GM18907 (cell line): ENCODE measurements at regions not wholly inside any gene's neighbourhood (a gene's known extent, or its start where the extent isn't known, plus 50 kb on each side); places are given as distances from the start of the nearest gene placed in this dataset.
A peak's percentile ranks its signal among the peaks of the same experiment; 100 is the strongest.

Source experiments
- ATAC-seq: cut with Tn5 transposase; IDR thresholded peaks from one replicate; pipeline ENCODE4 v1.9.1; 2021; ENCODE audit warnings: mild to moderate bottlenecking, moderate library complexity; ENCODE audit not compliant: unreplicated experiment

DNA sequence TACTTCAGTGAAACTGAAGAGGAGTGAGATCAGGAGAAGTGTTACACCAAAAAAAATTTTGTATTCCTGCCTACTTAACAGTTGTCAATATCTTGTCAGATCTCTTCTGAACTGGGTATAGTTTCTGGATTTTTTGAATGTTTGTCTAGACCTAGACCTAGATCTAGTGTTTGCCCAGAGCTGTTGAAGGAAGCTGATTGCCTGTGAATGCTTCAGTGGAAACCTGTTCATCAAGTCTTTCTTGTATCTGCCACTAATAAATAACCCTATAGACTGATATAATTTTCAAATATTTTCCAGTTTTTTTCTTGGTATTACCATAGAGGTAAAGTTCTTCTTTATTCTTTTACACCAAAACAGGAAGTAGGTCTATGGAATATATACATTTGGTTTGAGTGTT is 781.5 kb upstream of the FBXO33 start:
- no peak for ATAC-seq

DNA sequence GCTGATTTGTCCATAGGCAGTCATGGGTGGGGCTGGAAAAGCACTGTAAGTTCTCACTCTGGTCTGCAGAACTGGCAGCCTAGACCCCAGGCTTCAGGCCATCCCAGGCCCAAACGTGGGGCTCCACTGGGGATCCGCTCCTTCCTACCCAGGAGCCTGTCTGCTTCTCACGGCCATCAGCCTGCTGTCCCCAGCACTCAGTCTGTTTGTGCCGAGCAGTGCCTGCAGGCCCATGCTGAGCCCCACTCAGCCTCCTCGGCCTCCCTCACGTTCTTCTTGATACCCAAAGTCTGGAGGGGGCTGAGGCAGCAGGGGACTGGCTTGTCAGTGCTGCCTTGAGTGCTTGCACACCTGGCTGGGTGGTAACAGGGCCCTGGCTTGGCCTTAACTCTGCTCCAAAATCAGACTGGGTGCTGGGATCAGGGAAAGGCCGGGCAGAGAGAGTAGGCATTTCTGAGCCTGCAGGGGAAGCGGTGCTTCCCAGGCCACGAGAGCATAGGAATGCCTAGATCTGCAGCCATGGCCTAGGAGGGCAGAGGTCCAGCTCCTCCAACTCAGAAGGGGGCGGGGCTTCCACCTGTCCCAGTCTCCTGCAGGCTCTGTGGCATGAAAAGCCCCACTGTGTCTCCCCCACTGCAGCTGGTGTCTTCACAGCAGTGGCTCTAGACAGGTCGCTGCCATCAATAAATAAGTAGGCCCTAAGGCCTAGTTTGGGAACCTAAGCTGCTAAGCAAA is 772.4 kb upstream of the FBXO33 start:
- no peak for ATAC-seq

DNA sequence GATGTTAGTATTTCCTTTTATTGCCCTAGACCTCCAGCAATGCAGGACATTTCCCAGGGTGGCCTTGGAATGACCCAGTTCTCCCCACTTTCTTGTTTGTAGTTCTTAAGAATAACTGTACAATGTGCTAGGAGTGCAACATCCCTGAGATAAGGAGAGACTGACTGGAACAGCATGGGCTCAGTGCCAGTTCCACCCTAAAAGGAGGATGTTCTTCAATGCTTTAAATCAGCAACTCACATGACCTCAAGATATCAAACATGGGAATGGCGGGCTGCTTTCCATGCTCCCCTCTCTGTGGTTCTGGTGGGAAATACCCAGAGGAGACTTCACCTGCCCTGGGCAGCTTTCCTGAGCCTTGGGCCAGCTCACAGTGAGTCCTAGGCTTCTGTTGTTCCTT is 766.9 kb upstream of the FBXO33 start:
- ATAC-seq = no peak

DNA sequence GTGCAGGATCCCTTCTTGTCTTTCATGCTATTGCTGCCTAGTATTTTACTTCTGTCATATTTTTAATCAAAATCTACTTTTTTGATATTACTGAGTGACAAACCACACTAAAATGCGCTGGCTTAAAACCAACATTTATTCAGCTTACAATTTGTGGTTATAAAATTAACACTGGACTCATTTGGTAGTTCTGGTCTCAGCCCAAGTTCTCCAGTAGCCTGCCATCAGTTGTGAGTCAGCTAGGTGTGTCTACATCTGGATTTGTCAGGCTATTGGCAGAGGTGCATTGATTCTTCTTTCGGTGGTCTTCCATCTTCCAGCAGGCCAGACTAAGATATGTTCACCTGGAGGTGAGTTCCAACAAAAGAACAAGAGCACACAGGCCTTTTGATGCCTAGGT is 765.1 kb upstream of the FBXO33 start:
- ATAC-seq = no peak

DNA sequence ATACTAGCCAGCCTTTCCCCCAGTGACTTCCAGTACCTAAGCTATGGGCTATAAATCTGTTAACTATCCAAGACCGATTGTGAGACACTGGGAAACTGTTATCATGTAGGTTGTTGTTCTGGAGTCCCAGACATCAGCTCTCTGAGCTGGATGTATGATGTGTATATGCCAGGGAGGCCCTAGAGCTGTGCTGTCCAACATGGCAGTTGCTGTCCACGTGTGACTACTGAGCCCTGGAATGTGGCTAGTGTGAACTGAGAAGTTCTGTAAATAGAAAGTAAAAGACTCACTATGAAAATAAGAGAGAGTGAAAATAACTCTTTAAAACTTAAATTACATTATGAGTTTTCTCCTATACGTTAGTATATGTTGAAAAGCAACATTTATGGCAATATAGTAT is 755.8 kb upstream of the FBXO33 start:
- no peak for ATAC-seq

DNA sequence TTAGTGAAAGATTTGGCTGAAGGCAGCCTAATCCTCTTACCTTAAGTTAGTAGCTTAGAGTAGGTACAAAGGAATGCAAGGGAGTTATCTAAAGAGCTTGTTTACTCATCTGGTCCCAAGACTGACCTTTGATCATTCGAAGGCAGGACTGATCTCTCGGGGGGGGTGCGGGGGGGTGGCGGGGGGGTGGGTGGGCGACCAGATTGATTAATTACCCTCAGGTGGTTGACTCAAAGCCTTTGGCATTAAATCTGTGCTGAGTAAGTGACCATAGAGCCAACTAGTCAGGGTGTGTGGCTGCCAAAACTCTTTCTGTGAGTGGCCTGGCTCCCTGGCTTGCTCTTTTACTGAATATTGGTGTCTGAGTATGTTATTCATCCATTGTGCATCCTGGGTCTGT is 731.9 kb upstream of the FBXO33 start:
- ATAC-seq = no peak

DNA sequence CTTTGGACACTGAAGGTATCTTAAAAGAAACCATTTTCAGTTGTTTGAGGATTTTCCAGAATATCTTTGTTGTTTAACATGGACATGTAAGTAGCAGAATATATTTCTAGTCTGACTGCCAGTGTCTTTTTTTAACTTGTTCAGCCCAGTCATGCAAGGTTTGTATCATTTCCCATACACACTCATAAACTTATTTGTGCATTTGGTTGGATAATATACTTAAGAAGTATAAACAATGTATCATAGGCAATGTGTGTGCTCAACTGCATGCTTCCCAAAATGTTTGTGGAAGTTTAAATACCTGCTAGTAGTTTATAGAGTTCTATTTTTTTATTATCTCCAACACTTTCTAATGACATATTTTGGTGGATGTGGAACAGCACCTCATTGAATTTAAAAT is 707.4 kb upstream of the FBXO33 start:
- ATAC-seq = no peak

DNA sequence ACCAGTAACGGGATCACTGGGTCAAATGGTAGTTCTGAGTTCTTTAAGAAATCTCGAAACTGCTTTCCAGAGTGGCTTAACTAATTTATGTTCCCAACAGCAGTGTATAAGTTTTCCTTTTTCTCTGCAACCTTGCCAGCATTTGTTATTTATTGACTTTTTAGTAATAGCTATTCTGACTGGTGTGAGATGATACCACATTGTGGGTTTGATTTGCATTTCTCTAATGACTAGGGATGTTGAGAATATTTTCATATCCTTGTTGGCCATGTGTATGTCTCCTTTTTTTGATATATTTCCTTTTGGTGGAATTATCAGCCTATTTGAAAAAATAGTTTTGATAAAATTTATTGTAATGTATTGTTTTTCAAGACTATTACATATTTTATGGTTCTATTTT is 701.2 kb upstream of the FBXO33 start:
- ATAC-seq = no peak

DNA sequence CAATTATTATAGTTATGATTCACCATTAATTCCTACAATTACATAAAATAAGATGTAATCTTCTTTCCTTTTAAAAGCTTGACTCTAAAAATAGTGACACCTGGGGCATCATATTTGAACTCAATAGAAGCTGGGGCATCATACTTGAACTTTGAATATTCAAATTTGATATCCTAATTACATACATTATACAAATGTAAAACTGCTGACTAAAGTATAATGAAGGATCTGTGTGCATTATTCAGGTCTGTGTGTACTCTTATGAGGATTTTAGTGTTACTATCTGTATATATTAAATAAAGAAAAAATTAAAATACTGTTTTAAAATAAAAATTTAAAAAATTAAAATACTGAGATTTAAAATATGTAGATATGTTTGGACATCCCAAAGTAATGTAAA is 696.9 kb upstream of the FBXO33 start:
- no peak for ATAC-seq

DNA sequence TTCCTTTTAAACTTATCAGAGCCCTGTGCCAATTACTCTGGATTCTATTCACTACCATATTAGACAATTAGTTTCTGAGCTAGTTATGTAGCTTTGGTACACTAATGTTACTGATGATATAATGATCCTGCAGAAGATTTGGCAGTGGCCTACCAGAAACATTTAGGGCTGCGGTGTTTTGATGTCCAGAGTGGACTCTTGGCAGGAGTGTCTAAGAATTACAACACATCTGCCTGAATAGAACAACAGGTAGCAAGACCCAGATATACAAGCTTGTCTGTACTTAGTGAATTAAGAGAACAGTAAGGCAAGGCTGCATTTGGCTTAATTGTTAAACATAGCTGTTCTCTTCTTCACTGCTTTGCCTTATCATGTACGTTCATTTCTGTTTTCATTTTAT is 691.6 kb upstream of the FBXO33 start:
- ATAC-seq = no peak

DNA sequence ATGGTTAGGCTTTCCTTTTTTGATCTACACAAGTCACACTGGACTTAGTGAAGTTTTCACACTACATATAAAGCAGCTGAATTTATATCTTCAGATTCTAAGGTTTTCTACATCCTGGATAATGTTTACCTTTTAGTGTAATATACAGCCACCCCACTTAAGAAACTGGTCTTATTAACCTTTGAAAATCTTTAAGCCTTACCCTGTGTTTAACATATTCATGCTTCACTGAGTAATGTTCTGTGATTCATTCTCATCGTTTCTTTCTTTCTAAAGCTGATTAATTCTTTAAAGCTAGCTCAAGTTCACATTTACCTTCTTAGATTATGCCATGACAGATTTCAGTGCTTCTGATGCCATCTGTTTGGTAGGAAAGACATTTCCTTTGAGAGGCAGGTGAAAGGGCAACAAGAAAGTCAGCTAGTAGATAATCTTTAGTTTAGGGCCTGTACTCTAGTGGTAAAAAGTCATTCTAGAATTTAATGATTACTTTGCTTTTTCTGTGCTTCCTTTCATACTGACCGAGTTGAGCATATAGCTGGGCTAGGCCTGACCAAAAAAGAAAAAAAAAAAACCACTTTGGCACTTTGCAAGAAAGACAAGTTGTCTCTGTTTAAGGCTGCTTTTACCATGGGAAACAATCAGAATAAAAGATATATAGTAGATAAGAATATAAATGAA is 690.9 kb upstream of the FBXO33 start:
- peak; percentile 78 for ATAC-seq

DNA sequence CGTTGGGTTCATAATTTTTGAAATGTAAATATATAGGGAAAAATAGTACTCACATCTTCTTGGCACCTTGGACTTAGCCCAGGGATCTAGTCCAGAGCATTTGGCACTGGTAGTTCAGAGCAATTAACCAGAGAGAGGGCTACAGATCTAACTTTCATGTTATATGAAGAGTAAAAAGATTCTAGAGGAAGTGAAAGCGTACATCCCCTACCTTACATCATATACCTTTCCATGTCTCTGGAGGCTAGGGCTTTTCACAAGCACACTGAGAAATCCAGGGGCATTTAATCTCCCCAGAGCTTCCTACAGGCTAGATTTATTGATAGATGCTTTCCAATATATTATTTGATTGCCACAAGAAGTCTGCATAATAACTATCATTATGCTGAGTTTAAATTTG is 687.5 kb upstream of the FBXO33 start:
- peak; percentile 54 for ATAC-seq

DNA sequence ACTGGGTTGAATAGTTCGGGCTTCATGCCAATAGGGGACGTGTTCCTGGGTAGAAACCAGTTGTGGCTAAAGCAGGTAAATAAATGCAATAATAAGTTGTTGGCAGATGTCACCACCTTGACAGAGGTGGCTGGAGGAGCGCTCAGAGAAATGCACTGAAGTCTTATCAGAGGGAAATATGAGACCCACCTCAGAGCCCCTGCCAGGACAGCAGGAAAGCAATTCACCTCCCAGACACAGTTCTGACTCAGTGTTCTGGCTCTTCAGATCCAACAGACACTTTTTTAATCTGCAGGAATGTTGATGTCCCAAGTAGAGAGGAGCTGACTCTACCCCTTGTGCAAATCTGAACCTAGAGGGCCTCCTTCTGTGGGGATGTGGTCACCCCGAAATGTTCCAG is 687.1 kb upstream of the FBXO33 start:
- peak; percentile 36 for ATAC-seq

DNA sequence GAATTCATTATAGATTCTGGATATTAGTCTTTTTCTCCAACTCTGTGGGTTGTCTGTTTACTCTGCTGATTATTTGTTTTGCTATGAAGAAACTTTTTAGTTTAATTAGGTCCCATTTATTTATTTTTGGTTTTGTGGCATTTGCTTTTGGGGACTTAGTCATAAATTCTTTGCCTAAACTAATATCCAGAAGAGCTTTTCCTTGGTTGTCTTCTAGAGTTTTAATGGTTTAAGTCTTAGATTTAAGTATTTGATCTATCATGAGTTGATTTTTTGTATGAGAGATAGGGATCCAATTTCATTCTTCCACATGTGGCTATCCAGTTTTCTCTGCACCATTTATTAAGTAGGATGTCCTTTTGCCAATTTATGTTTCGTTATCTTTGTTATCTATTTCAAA is 683.4 kb upstream of the FBXO33 start:
- no peak for ATAC-seq

DNA sequence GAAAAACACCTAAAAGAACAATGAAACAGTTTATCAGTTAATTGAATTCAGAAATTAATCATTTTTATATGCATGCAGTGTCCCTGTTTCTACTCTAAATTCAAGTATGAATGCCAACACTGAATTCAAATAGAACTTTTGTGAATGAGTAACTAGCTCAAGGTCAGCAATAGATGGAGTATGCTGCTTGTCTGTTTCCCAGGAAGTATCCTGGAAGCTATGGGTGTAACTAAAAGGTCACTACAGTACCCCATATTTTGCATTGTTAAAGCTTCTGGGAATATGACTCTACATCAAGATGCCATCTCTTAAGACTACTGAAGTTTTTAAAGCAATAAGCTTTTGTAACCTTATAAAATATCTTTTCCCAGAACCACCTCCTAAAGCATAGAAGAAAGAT is 681.4 kb upstream of the FBXO33 start:
- ATAC-seq = no peak

DNA sequence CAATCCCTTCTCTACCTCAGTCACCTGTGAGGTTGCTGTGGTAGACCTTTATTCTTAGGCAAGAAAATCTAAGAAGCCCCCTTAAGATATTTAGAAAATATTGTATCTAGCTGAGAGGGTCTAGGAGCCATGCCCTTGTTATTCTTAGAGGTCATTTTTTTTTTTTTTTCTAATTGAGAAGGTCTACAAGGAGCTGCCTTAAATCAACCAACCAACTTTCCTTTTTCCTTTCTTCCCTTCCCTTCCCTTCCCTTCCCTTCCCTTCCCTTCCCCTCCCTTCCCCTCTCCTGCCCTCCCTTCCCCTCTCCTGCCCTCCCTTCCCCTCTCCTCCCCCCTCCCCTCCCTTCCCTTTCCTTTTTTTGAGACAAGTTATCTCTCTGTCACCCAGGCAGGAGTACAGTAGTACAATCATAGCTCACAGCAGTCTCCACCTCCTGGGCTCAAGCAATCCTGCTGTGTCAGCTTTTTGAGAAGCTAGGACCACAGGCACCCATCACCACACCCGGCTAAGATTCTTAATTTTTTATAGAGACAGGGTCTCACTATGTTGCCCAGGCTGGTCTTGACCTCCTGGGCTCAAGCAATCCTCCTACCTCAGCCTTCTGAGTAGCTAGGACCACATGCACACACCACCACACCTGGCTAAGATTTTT is 668.4 kb upstream of the FBXO33 start:
- no peak for ATAC-seq

DNA sequence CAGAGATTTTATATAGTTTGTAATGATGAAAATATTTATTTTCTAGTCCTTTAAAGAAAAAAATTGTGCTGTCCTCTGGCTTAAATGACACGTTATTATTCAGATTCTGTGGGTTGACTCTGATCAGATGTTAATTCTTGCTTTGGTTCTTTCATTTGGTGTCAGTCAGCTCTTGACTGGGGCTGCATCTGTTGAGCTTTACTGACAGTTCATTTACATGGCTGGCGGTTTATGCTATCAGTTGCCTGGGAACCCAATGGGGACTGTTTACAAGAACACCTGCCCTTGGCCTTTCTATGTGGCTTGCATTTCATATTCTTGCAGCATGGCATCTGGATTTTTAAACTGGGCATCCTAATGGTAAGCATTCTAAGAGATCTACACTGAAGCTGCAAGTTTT is 667.1 kb upstream of the FBXO33 start:
- ATAC-seq = no peak

DNA sequence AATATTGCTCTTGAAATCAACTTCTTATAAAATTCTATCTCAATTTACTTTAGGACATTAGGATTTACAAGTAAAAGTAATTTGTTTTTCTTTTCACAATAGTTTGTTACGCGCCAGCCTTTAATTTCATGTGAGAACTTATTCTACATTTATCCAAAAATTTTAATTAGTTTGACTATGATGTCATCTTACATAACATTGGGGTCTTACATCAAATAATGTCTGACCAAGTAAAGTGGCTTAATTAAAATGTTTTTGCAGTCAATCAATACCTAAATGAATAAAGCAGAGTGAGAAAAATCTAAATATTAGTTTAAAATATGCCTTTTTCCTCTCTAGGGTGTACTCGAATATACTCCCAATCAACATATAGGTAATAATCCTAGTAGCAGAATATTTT is 666.2 kb upstream of the FBXO33 start:
- ATAC-seq = no peak

DNA sequence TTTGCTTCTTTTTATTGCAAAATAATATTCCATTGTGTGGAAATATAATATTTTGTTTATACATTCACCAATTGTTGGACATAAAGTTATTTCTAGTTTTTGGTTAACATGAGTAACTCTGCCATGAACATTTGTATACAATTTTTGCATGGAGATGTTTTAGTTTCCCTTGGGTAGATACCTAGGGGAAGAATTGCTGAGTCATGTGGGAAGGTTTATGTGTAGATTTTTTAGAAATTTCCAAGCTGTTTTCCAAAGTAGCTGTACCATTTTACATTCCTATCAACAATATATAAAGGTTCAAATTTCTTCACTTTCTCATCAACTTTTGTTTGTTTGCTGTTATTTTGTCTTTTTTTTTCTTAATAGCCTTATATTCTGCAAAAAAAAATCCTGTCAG is 664.7 kb upstream of the FBXO33 start:
- ATAC-seq = no peak

DNA sequence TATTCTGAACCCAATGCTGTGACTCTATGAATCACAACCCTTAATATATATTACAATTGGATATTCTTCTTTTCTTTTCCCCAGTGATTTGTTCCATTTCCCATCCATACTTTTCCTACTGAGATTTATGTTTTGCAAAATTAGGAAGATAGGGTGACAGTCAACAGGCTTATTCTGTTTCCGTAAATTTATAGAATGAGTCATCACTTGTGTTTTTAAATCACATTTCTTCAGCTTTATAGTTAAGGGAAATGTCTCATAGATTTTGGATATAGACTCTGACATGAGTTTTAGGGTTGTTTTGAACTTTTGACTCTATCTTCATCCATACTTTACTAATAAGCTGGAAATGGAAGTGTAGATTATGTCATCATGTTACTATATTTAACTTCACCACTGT is 661.6 kb upstream of the FBXO33 start:
- ATAC-seq = no peak

DNA sequence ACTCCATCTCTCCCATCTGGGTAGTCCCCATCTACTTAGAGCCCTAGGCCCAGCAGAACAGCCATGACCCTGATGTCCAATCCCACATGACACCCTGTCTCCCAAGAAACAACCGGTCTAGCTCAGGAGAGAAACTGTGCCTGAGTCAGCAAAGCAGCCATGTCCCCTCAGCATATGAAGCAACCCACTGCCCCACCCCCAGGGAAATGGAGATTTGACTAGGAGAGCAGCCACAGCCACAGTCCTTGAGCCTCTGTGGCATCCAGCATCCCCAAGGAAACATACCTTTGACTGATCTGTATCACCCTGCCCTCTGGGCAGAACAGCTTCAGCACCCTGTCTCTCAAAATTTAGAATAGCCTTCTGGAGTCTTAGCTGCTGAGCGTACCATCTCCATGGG is 641.9 kb upstream of the FBXO33 start:
- ATAC-seq = no peak

DNA sequence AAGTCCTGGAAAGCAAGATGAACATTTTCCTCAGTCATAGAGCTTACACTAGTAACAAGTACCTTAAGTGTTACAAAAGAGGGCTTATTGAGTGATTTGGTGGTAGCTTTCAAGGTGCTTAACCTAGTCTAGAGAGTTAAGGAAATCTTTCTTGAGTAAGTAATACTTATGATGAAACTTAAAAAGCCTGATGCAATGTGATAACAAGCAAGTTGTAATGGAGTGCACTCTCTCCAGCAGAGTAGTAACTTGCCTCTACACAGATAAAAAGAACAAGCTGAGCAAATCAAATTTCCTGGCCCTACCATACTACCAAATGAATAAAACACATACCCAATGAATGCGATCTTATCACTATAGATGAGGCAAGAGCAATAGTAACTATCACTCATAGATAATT is 639.9 kb upstream of the FBXO33 start:
- no peak for ATAC-seq
